Body of pancreas (tissue), 4 donors: ENCODE measurements at regions not wholly inside any gene's neighbourhood (a gene's known extent, or its start where the extent isn't known, plus 50 kb on each side); places are given as distances from the start of the nearest gene placed in this dataset.

ENCODE experiments used
- CTCF ChIP-seq, 7 experiments: fragments of 450-650 bp in 4 of 7; fragments of 200-600 bp in 3 of 7; sonication (generic) in 3 of 7; IDR thresholded peaks; one replicate each; pipeline ENCODE4 v1.5.1; 2016 to 2019; ENCODE audit warnings: antibody characterized with exemption in 7 of 7
- POLR2A ChIP-seq, 3 donors: fragments of 450-650 bp; IDR thresholded peaks; one replicate each; pipeline ENCODE4 v1.6.1; 2016; ENCODE audit warnings: antibody characterized with exemption in 3 of 3, mild to moderate bottlenecking in 2 of 3

GRCh38 chr1:209531549-209531948, 52.0 kb upstream of the CAMK1G start:
- TF ChIP-seq CTCF (IDR thresholded peaks at IDR 0.05) (no peak), POLR2A (IDR thresholded peaks at IDR 0.05) (no peak)
